ELR (cell line): ENCODE measurements at regions not wholly inside any gene's neighbourhood (a gene's known extent, or its start where the extent isn't known, plus 50 kb on each side); places are given as distances from the start of the nearest gene placed in this dataset.

ENCODE experiments used
- DNase-seq: peaks from one replicate; pipeline ENCODE4 v3.0.0-alpha.2; 2015; ENCODE audit warnings: low read depth

DNA sequence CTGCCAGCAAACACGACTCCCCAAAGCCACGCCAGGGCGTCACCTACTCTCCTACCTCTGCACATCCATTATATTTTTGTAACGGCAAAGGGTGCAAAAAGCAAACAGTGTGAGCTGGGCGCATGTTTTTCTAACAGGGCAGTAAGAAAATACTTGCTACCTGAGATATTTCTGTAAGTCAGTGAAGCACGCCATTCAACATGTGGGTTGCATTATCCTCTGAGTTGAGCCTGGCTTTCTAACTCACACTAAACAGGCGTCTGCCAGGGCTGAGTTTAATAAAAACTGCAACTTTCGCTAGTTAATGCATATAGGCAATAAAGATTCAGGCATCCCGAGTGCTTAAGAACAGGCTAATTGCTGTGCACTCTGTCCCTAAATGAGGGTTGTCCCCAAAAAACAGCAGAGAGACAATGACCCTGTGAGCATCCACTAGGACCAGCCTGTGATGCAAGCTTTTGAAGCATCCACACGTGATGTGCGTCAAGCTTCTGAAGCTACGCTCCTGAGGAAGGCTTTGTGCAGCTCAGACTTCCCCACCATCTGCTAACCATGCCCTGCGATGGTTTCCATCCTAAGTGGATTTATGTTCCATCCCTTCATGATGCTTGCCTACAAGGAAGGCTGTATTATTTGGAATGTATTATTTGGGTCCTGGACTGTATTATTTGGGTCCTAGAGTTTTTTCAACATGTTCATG is 70.0 kb upstream of the SIM2 start:
- DNase-seq: no peak

DNA sequence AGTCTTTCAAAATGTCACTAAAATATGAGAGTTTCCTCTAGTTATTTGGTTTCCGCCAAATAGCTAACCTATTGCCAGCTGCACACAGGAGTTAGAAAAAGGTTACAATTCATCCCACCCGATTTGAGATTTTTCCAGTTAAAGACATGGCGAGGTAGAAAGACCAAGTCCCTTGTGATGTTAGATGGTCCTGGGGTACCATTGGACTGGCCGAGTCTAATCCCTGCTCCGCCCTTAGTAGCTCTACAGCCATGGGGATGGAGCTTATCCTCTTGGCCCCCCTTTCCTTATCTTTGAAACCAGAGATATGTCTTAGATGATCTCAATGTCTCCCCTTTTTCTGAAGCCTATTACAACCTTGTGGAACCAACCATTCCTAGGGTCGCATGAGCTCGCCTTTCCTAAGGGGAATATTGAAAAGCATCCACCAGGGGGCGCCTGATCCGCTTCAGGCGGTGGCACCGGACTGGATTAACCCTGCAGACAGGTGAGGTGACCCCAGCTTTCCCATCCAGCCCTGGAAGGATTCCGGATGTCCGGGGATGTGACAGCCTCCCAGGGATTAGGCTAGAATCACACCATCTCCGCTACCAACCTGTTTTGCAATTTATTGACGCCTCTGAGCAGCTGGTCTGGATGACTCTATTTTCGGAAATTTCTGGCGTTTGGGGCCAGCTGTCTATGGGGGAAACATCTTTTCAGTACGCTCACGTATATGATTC is 68.3 kb upstream of the SIM2 start:
- DNase-seq: peak; percentile 67

GRCh38 chr21:36636016-36636415 is 62.9 kb upstream of the SIM2 start:
- DNase-seq: no peak

DNA sequence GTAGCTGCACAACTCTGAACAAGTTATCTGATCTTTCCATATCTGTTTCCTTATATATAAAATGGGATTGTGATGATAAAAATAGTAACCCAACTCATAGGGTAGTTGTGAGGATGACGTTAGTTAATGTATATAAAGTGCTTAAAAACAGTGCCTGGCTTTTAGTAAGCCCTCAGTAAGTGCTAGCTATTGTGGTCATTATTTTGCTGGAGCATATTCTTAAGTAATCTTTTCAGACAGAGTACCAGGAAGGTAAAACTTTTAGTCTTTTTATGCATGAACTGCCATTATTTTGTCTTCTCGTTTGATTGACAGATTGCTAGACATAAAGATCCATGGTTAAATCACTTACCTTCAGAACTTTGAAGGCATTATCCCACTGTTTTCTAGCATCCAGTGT is 62.5 kb upstream of the SIM2 start:
- no peak for DNase-seq

GRCh38 chr21:36639769-36640168 is 59.1 kb upstream of the SIM2 start:
- DNase-seq: no peak

GRCh38 chr21:36640174-36640720 is 58.7 kb upstream of the SIM2 start:
- no peak for DNase-seq

GRCh38 chr21:36640721-36641244 is 58.1 kb upstream of the SIM2 start:
- no peak for DNase-seq

GRCh38 chr21:36641346-36641745 is 57.6 kb upstream of the SIM2 start:
- DNase-seq: no peak

DNA sequence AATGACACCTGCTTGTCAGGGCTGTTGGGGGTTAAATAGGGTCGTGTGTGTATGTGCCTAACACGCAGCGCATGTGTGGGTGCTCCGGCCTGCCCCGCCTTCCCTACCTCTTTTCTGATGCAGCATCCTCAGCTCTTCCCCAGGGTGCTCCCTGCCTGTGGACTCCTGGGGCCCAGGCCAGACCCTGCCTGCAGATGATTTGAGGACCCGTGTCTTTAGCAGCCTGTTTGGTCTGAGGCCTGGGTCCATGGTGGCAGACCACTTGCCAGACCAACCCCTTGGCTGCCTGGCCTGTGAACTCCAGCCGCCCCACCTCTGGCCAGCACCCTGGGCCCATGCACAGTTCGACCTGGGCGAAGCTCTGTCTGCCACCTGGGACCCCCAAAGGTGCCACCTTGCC is 57.0 kb upstream of the SIM2 start:
- DNase-seq: no peak

GRCh38 chr21:36642777-36643176 is 56.1 kb upstream of the SIM2 start:
- no peak for DNase-seq

DNA sequence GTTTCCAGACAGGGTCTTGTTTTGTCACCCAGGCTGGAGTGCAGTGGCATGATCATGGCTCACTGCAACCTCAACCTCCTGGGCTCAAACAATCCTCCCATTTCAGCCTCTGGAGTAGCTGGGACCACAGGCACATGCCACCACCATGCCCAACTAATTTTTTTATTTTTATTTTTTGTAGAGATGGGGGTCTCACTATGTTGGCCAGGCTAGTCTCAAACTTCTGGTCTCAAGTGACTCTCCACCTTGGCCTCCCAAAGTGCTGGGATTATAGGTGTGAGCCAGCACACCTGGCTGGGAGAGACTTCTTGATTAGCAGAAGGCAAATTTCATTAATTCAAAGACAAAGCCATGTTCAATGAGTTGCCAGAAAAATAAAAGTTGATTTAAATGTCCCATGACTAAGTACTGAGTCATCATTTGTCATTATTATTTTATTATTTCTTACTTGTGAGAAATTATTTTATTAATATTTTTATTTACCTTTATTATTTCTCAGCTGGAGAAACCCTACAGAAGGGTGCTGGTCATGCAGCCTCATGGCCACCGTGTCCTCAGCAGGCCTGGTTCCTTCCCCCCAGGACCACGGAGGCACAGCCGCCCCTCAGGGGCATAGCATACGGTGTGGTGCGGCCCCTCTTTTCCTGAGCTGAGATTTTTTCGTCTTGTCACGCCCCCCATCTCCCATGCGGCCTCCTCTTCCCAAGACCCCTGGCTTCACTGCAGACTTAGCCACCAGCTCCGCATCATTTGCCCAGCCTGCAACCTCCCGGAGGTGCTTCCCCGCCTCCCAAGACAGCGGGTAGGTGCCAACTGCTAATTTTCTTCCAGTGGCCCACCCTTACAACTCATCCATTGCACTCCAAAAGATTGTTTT is 55.3 kb upstream of the SIM2 start:
- DNase-seq: no peak

DNA sequence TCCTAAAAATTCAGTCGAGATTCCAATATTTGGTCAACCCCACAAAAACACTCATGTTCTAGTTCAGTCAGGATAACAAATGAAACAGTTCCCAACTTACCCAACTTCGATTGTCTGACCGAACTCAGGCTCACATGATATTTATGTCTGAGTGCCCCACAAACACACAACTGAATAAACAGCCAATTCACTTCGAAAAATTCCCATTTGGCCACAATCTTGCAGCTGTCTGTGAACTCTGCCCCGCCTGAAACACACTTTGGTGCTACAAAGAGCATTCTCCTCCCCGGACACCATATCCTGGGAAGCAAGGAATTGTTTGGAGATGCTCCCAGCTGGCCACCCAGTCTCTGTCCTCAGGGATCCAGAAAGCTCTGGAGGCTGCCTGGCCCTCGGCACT is 52.9 kb upstream of the SIM2 start:
- DNase-seq: no peak

DNA sequence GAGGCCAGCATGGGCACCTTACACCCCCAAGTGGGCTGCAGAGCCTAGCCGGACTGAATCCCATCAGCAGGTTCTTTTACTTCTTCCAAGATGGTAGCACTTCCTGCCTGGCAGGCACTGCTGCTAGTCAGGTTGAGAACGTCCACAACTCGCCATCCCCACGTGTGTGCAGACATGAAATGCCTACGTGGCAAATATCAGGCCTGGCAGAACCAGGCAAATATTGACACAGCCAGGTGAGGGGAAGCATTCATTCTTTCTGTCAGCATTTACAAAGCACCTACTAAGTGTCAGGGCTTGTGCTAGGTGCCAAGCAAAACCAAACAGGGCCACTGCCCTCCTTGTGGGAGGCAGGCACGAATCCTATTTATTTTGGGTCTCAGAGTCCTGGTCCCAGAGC is 52.3 kb upstream of the SIM2 start:
- no peak for DNase-seq

- DNase-seq: peak; percentile 70
These were observed 51.4 kb upstream of the SIM2 start for GRCh38 chr21:36647279-36648093.
